ENCODE measurements at regions not wholly inside any gene's neighbourhood (a gene's known extent, or its start where the extent isn't known, plus 50 kb on each side); places are given as distances from the start of the nearest gene placed in this dataset.
"Not testable (repeated sequence)": the region's sequence is repeated elsewhere in the genome, so short reads cannot be mapped to it uniquely, and the experiment has no call there.

- DNase-seq, result no peak
These were observed 169.5 kb upstream of the OR13F1 start for GRCh38 chr9:104334549-104334948.

- DNase-seq, result no peak
These were observed 164.4 kb upstream of the OR13F1 start for GRCh38 chr9:104339692-104340091.

GRCh38 chr9:104342552-104342951 is 161.5 kb upstream of the OR13F1 start:
- DNase-seq, result no peak

GRCh38 chr9:104345061-104345460 is 159.0 kb upstream of the OR13F1 start:
- no peak for DNase-seq

- DNase-seq, result no peak
These were observed 153.5 kb upstream of the OR13F1 start for GRCh38 chr9:104350541-104350940.

- DNase-seq, result no peak
These were observed 152.3 kb upstream of the OR13F1 start for GRCh38 chr9:104351726-104352125.

GRCh38 chr9:104361207-104361606 is 142.9 kb upstream of the OR13F1 start:
- no peak for DNase-seq

GRCh38 chr9:104362912-104363472 is 141.1 kb upstream of the OR13F1 start:
- no peak for DNase-seq

GRCh38 chr9:104367507-104367906 is 136.6 kb upstream of the OR13F1 start:
- no peak for DNase-seq

GRCh38 chr9:104368318-104368717 is 135.7 kb upstream of the OR13F1 start:
- not testable (repeated sequence) for DNase-seq

GRCh38 chr9:104374711-104375110 is 129.4 kb upstream of the OR13F1 start:
- DNase-seq, result no peak

- no peak for DNase-seq
These were observed 118.0 kb upstream of the OR13F1 start for GRCh38 chr9:104386013-104386412.

- peak; percentile 17 for DNase-seq
These were observed 117.5 kb upstream of the OR13F1 start for GRCh38 chr9:104386425-104387069.

- DNase-seq, result no peak
These were observed 116.0 kb upstream of the OR13F1 start for GRCh38 chr9:104388071-104388470.

GRCh38 chr9:104389341-104389740 is 114.7 kb upstream of the OR13F1 start:
- DNase-seq, result no peak

- DNase-seq, result not testable (repeated sequence)
These were observed 109.2 kb upstream of the OR13F1 start for GRCh38 chr9:104394901-104395300.

GRCh38 chr9:104412238-104412637 is 91.8 kb upstream of the OR13F1 start:
- DNase-seq, result no peak

GRCh38 chr9:104416470-104416869 is 87.6 kb upstream of the OR13F1 start:
- no peak for DNase-seq

- DNase-seq, result no peak
These were observed 86.8 kb upstream of the OR13F1 start for GRCh38 chr9:104417296-104417695.

- no peak for DNase-seq
These were observed 75.0 kb upstream of the OR13F1 start for GRCh38 chr9:104429031-104429546.

- DNase-seq, result no peak
These were observed 69.0 kb upstream of the OR13F1 start for GRCh38 chr9:104435059-104435458.

GRCh38 chr9:104448036-104448435 is 56.0 kb upstream of the OR13F1 start:
- no peak for DNase-seq
